Esophagus muscularis mucosa (tissue), 4 donors: ENCODE measurements at regions not wholly inside any gene's neighbourhood (a gene's known extent, or its start where the extent isn't known, plus 50 kb on each side); places are given as distances from the start of the nearest gene placed in this dataset.

Experiments
- CTCF ChIP-seq, 3 experiments: fragments of 200-600 bp in 2 of 3; fragments of 450-650 bp in 1 of 3; sonication (generic) in 2 of 3; IDR thresholded peaks; one replicate each; pipeline ENCODE4 v1.5.1; 2017 to 2019; ENCODE audit warnings: antibody characterized with exemption in 3 of 3, mild to moderate bottlenecking in 2 of 3, moderate library complexity in 1 of 3
- EP300 ChIP-seq: sonication (generic); formaldehyde crosslinking; IDR thresholded peaks from one replicate; pipeline ENCODE4 v1.6.1; 2017; ENCODE audit warnings: antibody characterized with exemption
- POLR2AphosphoS5 ChIP-seq, 2 donors: sonication (generic); formaldehyde crosslinking; IDR thresholded peaks; one replicate each; pipeline ENCODE4 v1.6.1; 2017; ENCODE audit warnings: antibody characterized with exemption in 2 of 2

GRCh38 chr1:47537966-47538365 lies 100.1 kb downstream of the FOXD2 start:
- TF ChIP-seq POLR2AphosphoS5 (IDR thresholded peaks at IDR 0.05) (no peak), EP300 (no peak), CTCF (IDR thresholded peaks at IDR 0.05) (no peak)
